Skin epidermis (tissue), 12 donors: ENCODE measurements at regions not wholly inside any gene's neighbourhood (a gene's known extent, or its start where the extent isn't known, plus 50 kb on each side); places are given as distances from the start of the nearest gene placed in this dataset.

Source experiments
- H3K27ac ChIP-seq, 21 experiments: fragments of 200-600 bp; sonication (generic) in 11 of 21; one replicate each; pipeline ENCODE4 v1.5.0; 2020; ENCODE audit warnings: mild to moderate bottlenecking in 3 of 21, inconsistent platforms in 2 of 21, moderate library complexity in 2 of 21
- H3K4me3 ChIP-seq, 7 experiments: fragments of 200-600 bp; sonication (generic) in 2 of 7; one replicate each; pipeline ENCODE4 v1.5.0; 2020; ENCODE audit warnings: inconsistent platforms in 2 of 7, mild to moderate bottlenecking in 2 of 7, moderate library complexity in 1 of 7

GRCh38 chr13:47230155-47230554, 333.3 kb upstream of the HTR2A start:
- Histone ChIP-seq H3K4me3 (no peak overlapping the region), H3K27ac (no peak overlapping the region)

- Histone ChIP-seq H3K27ac (no peak overlapping the region), H3K4me3 (no peak overlapping the region)
These were observed 329.7 kb upstream of the HTR2A start for GRCh38 chr13:47226516-47226915.

GRCh38 chr13:47220453-47221140, 323.7 kb upstream of the HTR2A start:
- no peak overlapping the region for H3K4me3 ChIP-seq
- no peak overlapping the region for H3K27ac ChIP-seq

GRCh38 chr13:47218611-47219010, 321.8 kb upstream of the HTR2A start:
- H3K27ac ChIP-seq, result no peak overlapping the region

GRCh38 chr13:47216176-47216822, 319.4 kb upstream of the HTR2A start:
- H3K4me3 ChIP-seq, result no peak overlapping the region
- H3K27ac ChIP-seq, result peak overlapping the region in 1 of 21 experiments; percentile 21

More at GRCh38 chr13:47218611-47219010, 321.8 kb upstream of the HTR2A start:
- no peak overlapping the region for H3K4me3 ChIP-seq

GRCh38 chr13:47215736-47216135, 318.9 kb upstream of the HTR2A start:
- Histone ChIP-seq H3K4me3 (no peak overlapping the region), H3K27ac (peak overlapping the region in 1 of 21 experiments; percentile 21)

GRCh38 chr13:47213047-47213446, 316.2 kb upstream of the HTR2A start:
- H3K4me3 ChIP-seq, result no peak overlapping the region
- no peak overlapping the region for H3K27ac ChIP-seq

- no peak overlapping the region for H3K4me3 ChIP-seq
- no peak overlapping the region for H3K27ac ChIP-seq
These were observed 314.3 kb upstream of the HTR2A start for GRCh38 chr13:47211106-47211505.

- Histone ChIP-seq H3K27ac (no peak overlapping the region), H3K4me3 (no peak overlapping the region)
These were observed 309.3 kb upstream of the HTR2A start for GRCh38 chr13:47206111-47206510.

- no peak overlapping the region for H3K4me3 ChIP-seq
- H3K27ac ChIP-seq, result no peak overlapping the region
These were observed 293.9 kb upstream of the HTR2A start for GRCh38 chr13:47190696-47191305.

- Histone ChIP-seq H3K27ac (no peak overlapping the region), H3K4me3 (no peak overlapping the region)
These were observed 291.9 kb upstream of the HTR2A start for GRCh38 chr13:47188802-47189201.

GRCh38 chr13:47186471-47186870, 289.6 kb upstream of the HTR2A start:
- Histone ChIP-seq H3K27ac (no peak overlapping the region), H3K4me3 (no peak overlapping the region)

- H3K27ac ChIP-seq, result no peak overlapping the region
- no peak overlapping the region for H3K4me3 ChIP-seq
These were observed 287.5 kb upstream of the HTR2A start for GRCh38 chr13:47184321-47184720.

GRCh38 chr13:47179321-47179720, 282.5 kb upstream of the HTR2A start:
- no peak overlapping the region for H3K4me3 ChIP-seq
- H3K27ac ChIP-seq, result peak overlapping the region in 1 of 21 experiments; percentile 5

- Histone ChIP-seq H3K27ac (peak overlapping the region in 1 of 21 experiments; percentile 34), H3K4me3 (no peak overlapping the region)
These were observed 281.5 kb upstream of the HTR2A start for GRCh38 chr13:47178090-47178950.

GRCh38 chr13:47175172-47175866, 278.5 kb upstream of the HTR2A start:
- Histone ChIP-seq H3K27ac (peak overlapping the region in 2 of 21 experiments; percentile 13 to 66), H3K4me3 (no peak overlapping the region)

GRCh38 chr13:47170971-47171370, 274.1 kb upstream of the HTR2A start:
- H3K27ac ChIP-seq, result no peak overlapping the region
- no peak overlapping the region for H3K4me3 ChIP-seq

- no peak overlapping the region for H3K4me3 ChIP-seq
- H3K27ac ChIP-seq, result no peak overlapping the region
These were observed 271.8 kb upstream of the HTR2A start for GRCh38 chr13:47168618-47169017.

- Histone ChIP-seq H3K4me3 (no peak overlapping the region), H3K27ac (no peak overlapping the region)
These were observed 271.2 kb upstream of the HTR2A start for GRCh38 chr13:47168066-47168465.

- Histone ChIP-seq H3K4me3 (no peak overlapping the region), H3K27ac (no peak overlapping the region)
These were observed 269.5 kb upstream of the HTR2A start for GRCh38 chr13:47166336-47166735.
